ENCODE measurements at regions not wholly inside any gene's neighbourhood (a gene's known extent, or its start where the extent isn't known, plus 50 kb on each side); places are given as distances from the start of the nearest gene placed in this dataset.
"Not testable (repeated sequence)": the region's sequence is repeated elsewhere in the genome, so short reads cannot be mapped to it uniquely, and the experiment has no call there.

DNA sequence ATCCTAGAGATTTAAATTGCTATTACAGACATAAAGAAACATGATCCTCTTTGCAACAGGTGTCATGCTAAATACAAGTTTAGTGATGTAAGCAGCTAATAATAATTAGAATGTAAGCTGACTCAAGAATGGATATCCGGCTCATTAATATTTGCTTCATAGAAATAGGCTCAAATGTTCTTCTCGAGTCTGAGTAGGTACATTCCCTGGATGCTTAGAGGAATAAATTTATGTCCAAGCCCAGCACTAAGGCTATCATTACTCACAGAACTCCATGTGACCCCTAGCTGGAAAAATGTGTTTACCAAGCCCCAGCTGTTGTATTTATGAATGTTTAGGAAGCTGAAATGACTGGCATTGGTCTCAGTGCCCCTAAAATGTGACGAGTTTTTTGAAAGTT is 87.6 kb upstream of the TSPAN7 start:
- no peak for DNase-seq

- peak in 1 of 4 experiments; percentile 2 for DNase-seq
Measured at GRCh38 chrX:38474543-38474942, 86.8 kb upstream of the TSPAN7 start.

GRCh38 chrX:38482183-38482582 is 79.2 kb upstream of the TSPAN7 start:
- no peak for DNase-seq

DNA sequence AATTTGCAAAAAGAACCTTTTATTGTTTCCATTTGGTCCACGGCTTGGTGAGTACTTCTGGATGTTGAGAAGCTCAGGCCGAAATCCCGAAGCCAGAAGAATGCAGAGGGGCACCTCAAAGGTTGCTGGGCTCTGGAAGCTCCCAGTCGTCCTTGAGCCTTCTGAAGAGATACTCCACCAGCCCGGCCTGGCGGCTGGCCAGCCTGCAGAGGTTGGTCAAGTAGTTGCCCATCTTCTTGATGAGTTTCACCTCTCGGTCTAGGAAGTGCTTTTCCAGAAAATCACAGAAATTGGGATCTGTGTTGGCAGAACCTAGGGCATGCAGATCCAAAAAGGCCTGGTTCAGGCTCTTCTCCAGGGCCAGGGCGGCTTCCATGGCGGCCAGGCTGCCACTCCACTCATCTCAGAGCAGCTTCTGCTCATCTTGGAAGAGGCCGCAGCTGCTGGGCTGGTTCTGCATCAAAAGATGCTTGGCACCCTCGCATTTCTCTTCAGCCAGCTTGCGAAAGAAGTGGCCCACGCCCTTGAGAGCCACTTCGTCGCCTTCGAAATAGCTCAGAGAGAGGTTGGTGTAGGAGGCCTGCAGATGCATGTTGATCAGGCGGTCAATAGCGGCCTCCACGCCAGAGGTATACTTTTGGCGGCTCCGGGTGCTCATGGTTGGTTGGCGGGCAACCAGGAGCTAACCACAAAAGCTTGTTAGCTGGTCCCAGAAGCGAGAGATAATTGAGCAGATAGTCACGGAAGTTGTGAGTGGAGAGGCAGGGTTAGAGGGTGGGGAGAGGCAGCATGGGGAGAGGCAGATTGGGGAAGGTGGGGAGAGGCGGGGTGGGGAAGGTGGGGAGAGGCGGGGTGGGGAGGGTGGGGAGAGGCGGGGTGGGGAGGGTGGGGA is 76.5 kb upstream of the TSPAN7 start:
- no peak for DNase-seq

GRCh38 chrX:38489341-38489740 is 72.0 kb upstream of the TSPAN7 start:
- DNase-seq: no peak

DNA sequence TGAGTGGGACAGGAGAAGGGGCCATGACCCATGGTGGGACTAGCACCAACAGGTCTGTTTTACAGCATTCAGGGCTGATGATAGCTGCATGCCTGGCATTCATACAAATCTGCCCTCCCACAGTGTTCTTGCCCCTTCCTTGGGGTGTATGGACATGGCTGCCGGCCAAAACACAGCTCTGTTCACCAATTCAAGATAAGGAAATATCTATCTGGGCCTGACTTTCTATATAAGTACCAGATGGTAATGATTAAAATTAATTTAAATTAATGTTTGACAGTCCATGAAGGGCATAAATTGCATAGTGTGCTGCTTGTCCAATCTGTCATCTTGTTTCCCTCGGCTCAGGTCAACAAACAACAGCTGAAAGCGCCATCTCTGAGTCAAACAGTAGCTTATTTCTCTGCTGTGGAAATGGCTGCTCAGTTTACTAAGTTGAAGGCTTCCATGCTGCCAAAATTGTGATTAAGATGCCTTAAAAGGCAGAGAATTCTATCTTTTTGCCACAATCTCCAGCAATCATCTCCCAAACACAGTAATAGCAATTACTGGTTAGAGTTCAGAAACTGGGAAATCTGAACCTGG is 67.0 kb upstream of the TSPAN7 start:
- no peak for DNase-seq

GRCh38 chrX:38499658-38500057 is 61.7 kb upstream of the TSPAN7 start:
- DNase-seq: not testable (repeated sequence)

DNA sequence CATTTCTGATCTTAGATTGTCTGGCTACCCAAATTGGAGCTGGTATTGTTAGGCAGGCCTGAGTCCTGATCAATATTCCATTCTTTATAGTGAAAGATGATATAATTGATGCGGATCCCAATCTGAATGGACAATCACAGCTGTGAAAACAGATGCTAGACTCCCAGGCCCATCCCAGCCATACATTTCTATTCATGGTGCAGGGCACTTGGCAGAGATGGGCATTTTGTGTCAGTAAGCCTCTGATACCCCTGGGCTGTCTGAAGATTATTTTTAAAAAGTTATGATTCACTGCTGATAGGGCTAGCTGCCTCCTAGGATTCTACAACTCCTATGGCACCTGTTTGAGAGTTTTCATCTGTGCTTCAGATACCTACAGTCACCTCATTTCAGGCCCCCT is 61.2 kb upstream of the TSPAN7 start:
- no peak for DNase-seq

- no peak for DNase-seq
Measured at GRCh38 chrX:38500866-38501265, 60.5 kb upstream of the TSPAN7 start.

DNA sequence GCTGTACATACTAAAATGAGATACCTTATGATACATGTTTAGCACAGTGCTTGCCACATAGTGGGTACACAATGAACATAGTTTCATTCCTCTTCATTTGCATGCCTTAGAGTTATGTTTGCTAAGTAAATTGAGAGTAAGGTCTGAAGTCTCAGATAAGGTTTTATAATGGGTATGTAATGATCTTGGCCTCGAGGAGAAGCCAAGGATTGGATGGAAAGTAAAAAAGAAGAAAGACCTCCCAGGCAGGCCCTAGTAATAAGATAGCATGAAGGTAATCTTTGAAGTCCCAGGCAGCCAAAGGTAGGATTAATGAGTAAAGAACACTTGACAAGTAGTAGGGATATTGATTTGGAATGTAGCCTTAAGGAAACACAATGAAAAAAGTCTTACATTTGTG is 55.8 kb upstream of the TSPAN7 start:
- no peak for DNase-seq

All from suppressor macrophage (primary cell).